Spleen (tissue), 7 donors: ENCODE measurements at regions not wholly inside any gene's neighbourhood (a gene's known extent, or its start where the extent isn't known, plus 50 kb on each side); places are given as distances from the start of the nearest gene placed in this dataset.

Experiments
- POLR2A ChIP-seq, 3 donors: fragments of 450-650 bp; IDR thresholded peaks; one replicate each; pipeline ENCODE4 v1.5.1; 2017; ENCODE audit warnings: antibody characterized with exemption in 3 of 3, mild to moderate bottlenecking in 1 of 3
- TF ChIP-seq, protein P1 (sequence below), 11 experiments: fragments of 200-600 bp in 7 of 11; fragments of 450-650 bp in 4 of 11; sonication (generic) in 4 of 11; IDR thresholded peaks in 8 of 11; conservative IDR thresholded peaks in 3 of 11; 1 replicate in 7 of 11; 2 replicates in 4 of 11; pipeline versions ENCODE4 v1.4.0 to v1.8.0; 2016 to 2021; ENCODE audit warnings: antibody characterized with exemption in 11 of 11, inconsistent platforms in 4 of 11, mild to moderate bottlenecking in 1 of 11
- donor health status: DM: no; HTN: no; CAD: no; lungs with moderate emphysema.
- donor health status: DM: no; HTN: no; CAD: no.
- donor health status: DM: no; HTN: no; CAD: no.

DNA sequence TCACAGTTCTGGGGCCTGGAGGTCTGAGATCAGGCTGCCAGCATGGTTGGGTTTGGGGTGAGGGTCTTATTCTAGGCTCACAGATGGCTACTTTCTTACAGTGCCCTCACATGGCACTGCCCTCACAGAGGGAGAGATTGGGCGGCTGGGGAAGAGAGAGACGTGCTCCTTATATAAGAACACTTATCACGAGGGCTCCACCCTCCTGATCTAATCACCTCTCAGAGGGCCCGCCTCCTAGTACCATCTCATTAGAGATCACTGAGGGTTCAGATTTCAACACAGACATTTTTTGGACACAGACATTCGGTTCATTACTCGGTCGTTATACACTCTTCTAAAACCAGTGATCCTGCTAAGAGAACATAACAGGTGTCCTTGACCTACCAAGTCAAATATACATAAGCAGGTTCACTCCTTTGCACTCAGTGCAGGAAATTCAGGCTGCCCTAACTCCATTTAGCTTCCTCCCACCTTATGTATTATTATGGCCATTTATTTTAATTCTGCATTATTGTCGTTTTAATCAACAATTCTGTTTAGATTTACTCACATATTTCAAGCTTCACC lies 121.7 kb downstream of the ICE1 start:
- no peak for TF ChIP-seq POLR2A (IDR thresholded peaks at IDR 0.05)
- TF ChIP-seq, protein P1, sequence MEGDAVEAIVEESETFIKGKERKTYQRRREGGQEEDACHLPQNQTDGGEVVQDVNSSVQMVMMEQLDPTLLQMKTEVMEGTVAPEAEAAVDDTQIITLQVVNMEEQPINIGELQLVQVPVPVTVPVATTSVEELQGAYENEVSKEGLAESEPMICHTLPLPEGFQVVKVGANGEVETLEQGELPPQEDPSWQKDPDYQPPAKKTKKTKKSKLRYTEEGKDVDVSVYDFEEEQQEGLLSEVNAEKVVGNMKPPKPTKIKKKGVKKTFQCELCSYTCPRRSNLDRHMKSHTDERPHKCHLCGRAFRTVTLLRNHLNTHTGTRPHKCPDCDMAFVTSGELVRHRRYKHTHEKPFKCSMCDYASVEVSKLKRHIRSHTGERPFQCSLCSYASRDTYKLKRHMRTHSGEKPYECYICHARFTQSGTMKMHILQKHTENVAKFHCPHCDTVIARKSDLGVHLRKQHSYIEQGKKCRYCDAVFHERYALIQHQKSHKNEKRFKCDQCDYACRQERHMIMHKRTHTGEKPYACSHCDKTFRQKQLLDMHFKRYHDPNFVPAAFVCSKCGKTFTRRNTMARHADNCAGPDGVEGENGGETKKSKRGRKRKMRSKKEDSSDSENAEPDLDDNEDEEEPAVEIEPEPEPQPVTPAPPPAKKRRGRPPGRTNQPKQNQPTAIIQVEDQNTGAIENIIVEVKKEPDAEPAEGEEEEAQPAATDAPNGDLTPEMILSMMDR (IDR thresholded peaks at IDR 0.05 in 8 of 11, conservative IDR thresholded peaks at IDR 0.05 in 3 of 11), result no peak
